Body of pancreas (tissue), 4 donors: ENCODE measurements at regions not wholly inside any gene's neighbourhood (a gene's known extent, or its start where the extent isn't known, plus 50 kb on each side); places are given as distances from the start of the nearest gene placed in this dataset.

ENCODE experiments used
- POLR2A ChIP-seq, 3 donors: fragments of 450-650 bp; IDR thresholded peaks; one replicate each; pipeline ENCODE4 v1.6.1; 2016; ENCODE audit warnings: antibody characterized with exemption in 3 of 3, mild to moderate bottlenecking in 2 of 3
- TF ChIP-seq, protein P1 (sequence below), 7 experiments: fragments of 450-650 bp in 4 of 7; fragments of 200-600 bp in 3 of 7; sonication (generic) in 3 of 7; IDR thresholded peaks; one replicate each; pipeline ENCODE4 v1.5.1; 2016 to 2019; ENCODE audit warnings: antibody characterized with exemption in 7 of 7

DNA sequence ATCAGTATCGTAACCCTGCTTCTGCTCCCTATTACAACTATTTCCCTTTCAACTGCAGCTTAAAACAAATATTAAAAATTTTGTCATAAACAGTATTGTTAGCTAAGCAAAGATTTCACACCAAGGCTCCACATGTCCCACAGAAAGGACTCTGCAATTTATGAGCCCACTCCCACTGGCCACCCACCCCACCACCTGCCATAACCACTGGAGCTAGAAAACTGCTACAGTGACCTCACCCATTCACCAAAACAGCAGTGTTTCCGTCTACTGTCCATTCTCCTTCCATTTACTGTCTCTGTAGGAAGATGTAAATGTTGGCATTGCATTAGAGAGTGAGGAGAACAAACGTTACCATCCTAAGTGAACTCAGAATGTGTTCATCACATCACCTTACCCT lies 150.9 kb downstream of the IMPG2 start:
- TF ChIP-seq, protein P1, sequence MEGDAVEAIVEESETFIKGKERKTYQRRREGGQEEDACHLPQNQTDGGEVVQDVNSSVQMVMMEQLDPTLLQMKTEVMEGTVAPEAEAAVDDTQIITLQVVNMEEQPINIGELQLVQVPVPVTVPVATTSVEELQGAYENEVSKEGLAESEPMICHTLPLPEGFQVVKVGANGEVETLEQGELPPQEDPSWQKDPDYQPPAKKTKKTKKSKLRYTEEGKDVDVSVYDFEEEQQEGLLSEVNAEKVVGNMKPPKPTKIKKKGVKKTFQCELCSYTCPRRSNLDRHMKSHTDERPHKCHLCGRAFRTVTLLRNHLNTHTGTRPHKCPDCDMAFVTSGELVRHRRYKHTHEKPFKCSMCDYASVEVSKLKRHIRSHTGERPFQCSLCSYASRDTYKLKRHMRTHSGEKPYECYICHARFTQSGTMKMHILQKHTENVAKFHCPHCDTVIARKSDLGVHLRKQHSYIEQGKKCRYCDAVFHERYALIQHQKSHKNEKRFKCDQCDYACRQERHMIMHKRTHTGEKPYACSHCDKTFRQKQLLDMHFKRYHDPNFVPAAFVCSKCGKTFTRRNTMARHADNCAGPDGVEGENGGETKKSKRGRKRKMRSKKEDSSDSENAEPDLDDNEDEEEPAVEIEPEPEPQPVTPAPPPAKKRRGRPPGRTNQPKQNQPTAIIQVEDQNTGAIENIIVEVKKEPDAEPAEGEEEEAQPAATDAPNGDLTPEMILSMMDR (IDR thresholded peaks at IDR 0.05): no peak
- TF ChIP-seq POLR2A (IDR thresholded peaks at IDR 0.05): no peak
